HG03432 (cell line): ENCODE measurements at regions not wholly inside any gene's neighbourhood (a gene's known extent, or its start where the extent isn't known, plus 50 kb on each side); places are given as distances from the start of the nearest gene placed in this dataset.

Experiments used
- ATAC-seq: cut with Tn5 transposase; IDR thresholded peaks from one replicate; pipeline ENCODE4 v1.9.1; 2021; ENCODE audit warnings: mild to moderate bottlenecking, moderate library complexity; ENCODE audit not compliant: unreplicated experiment

DNA sequence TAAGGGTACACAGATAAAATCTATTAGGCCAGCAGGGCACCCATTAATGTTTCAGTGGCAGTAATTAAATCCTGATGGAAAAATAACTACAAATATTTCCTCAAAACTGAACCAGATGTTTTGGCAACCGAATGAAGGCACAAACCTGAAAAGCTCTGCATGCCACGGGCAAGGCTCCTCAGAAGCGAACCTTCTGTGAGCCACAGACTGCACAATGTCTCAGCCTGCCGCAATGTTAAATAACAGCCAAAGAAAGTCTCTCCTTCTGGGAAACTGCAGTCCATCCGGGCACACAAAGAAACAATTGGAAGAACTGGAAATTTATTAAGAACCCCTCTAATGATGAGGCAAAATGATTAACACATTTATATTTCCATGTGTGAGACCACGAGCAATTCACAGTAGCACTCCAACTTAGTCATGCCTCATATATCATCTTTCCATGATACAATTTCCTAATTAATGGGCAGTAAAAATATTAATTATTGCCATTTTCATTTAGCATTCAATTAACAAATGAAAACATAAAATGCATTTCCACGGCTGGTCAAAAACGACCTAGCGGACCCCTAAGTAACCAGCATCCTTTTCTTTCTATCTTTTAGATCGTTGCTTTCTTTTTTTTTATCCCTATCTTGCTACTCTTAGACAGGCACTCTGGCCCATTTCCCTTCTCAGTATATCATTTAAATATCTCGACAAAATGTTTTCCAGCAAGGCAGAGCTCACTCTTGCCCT, 237.5 kb downstream of the EPHA4 start:
- ATAC-seq: no peak

DNA sequence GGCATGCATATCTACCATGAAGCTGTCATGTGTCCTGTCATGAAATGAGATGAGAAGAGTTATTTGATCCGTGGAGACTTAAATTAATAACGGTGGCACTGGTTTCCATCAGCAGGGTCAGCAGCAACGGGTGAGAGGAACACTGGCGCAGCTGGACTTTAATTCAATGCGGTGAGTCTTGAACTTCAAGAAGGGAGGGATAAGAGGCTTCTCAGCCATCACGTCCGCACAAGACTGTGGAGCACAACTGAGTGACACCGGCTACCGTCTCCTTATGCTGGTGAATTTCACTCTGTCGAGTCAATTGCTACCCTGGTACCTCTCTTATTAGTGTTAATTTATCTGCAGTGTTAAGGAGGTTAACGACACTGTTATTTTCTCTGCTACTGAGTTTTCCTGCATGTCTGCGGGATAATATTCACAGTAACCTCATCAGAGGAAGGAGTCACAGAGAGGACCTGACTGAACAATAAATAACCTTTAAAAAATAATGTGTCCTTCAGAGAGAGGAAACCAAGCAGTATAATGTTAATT, 236.8 kb downstream of the EPHA4 start:
- no peak for ATAC-seq

DNA sequence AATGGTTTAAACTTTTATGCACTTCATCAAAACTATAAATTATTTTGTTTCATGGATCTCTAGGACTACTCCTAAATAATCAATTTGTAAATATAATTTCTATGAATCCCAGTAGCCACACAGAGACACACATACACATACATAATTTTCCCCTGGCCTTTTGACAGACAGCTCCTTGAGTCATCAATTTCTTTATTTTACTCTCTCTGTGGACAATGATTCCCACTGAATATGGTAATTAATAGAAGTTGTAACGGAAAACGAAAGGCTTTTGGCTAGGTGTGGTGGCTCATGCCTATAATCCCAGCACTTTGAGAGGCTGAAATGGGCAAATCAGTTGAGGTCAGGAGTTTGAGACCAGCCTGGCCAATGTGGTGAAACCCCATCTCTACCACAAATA, 235.1 kb downstream of the EPHA4 start:
- no peak for ATAC-seq

DNA sequence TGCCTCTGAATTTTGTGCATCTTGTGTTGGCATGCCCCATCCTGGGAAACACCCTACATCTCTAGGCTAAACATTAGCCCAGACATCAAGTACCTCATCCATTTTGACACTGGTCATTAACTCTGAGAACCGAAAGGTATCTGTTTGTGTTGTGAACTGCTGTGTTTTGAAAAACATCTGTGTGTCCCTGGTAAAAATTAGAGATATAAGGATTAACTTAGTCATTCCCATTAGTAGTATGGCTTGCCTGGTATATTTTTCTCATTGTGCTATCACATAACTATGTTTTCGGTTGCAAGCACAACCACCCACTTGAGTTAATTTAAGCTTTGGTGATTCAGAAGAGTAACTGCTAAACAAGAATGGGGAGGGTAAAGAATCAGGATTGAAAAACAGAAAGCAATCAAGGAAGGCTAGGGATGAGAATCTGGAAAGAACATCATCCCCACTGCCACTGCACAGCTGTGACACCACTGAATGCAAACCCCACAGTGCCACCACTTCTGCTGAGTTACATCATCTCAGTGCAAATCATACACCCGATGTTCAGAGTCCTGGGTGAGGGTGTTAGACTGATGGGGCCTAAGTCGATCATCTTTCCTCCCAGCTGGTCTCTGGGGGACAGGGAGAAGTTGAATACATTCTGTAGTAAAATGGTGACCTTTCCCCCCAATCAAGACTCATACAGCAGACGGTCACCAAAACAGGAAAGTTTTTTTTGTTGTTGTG, 234.0 kb downstream of the EPHA4 start:
- peak; percentile 84 for ATAC-seq

DNA sequence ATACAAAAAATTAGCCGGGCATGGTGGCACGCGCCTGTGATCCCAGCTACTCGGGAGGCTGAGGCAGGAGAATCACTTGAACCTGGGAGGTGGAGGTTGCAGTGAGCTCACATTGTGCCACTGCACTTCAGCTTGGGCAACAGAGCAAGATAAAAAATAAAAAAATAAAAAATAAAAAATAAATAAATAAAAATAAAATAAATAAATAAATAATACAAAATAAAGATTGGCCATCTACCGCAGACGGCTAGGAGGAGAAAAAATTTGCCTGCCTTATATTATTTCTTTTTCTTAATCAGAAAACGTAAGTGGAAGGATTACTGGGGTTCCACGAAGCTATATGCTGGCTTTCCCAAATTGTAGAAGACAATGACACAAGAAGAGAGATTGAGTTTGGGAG, 229.7 kb downstream of the EPHA4 start:
- no peak for ATAC-seq

DNA sequence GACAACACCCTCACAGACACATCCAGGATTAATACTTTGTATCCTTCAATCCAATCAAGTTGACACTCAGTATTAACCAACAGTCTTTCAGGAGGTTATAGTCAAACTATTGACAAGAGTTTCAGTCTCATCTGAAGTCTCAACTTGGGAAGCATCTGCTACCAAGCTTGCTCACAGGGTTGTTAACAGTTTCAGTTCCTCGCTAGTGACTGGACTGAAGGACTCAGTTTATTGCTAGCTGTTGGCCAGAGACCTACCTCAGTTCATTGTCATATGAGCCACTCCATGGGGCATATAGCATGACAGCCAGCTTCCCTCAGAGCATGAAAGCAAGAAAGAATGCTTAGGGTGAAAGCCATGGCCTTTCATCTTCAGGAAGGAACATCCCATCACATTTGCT, 228.6 kb downstream of the EPHA4 start:
- peak; percentile 53 for ATAC-seq

DNA sequence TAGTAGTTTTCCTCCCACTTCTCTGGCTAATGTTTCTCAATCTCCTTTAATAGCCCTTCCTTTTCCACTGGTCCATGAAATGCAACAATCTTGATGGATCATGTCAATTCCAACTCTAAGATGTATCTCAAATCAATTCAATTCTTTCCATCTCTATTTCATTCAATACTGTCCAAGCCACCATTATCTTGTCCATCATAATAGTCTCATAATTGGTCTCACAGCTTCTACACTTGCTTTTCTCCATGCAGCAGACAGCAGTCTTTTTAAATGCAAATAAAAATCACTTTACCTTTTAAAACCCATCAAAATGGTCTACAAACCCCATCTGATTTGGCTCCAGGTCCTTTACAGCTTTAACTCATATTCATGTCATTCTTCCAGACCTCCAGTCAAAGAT, 226.6 kb downstream of the EPHA4 start:
- ATAC-seq: no peak

DNA sequence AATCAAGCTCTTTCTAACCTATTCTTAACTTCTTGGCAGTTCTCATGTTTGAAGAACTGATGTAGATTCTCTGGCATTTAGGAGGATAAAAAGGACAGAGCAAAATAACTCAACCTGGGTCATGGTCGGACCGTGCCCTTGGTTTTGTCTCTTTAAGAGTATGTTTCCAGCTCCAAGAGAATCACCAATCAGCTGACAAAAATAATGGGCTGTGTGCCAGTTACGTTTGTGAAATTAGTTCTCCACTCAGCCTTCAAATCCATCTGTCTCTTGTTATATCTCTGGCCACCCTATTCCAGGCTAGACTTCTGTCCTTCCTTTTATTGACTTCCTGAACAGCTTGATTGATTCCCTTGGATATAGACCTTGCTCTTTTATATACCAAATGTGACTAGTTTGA, 225.7 kb downstream of the EPHA4 start:
- no peak for ATAC-seq

DNA sequence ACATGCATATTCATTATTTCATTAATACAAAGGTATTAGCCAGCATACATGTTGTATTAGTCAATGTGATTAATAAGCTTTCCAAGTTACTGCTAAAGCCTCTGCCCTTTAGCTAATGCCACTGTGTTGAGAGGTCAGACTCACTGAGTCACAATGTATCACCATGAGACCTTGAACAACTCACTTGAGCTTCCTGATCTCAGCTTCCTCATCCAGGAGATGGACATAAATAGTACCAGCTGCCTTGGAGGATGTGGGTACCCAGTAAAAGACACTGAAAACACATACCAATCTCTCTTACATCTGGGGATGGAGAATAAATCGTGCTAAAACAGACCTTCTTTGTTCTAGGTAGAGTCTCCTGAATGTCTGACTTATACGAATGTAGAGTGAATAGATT, 224.6 kb downstream of the EPHA4 start:
- no peak for ATAC-seq

DNA sequence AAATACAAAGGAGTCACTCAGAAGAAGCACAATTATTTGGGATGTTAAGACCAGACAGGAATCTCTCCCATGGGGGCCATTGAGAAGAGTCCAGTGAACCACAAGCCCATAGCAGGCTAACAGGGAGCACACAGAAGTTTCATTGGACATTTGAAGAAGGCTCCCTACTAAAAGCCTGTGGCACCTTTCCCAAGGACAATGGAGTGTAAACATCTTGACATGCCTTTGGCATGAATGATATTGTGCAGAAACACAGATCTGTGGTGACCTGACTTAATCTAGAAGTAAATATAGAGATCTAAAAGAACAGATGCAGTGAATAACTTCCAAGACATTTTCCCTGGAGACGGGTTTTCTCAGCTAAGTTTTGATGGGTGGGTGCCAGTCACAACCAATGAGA, 221.5 kb downstream of the EPHA4 start:
- no peak for ATAC-seq

DNA sequence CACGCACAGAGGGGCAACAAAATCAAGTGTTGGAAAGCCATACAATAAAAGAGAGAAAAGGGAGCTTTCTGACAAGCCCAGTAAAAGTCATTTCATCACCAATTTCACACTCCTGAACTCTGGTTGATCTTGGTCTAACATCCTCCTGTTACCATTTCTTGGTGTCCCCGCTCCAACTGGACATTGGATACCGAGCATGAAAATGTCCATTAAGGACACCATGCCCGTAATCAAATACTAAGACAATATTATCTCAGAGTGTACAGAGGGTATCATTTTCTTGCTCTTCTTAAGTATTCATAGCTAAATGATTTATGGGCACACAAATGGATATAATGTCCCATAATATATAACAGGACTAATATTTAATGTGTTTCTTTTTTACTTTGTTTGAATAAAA, 218.9 kb downstream of the EPHA4 start:
- no peak for ATAC-seq

DNA sequence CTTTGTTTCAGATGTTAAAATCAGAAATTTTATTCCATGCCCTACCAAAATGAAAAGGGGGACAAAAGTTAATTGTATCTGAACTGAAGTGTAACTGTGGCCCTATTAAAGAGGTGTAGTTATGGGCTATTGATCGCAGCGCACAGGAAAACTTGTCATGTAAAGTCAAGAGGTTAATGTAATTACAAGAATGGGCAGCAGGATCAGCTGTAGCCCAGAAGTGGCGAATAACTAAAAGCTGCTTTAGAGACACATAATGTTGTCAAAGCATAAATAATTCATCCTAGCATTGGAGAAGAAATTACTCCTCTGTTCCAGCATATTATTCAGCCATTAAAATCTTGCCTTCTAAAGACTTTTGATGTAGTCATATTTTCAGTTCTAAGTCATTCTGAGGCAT, 211.8 kb downstream of the EPHA4 start:
- ATAC-seq: no peak

DNA sequence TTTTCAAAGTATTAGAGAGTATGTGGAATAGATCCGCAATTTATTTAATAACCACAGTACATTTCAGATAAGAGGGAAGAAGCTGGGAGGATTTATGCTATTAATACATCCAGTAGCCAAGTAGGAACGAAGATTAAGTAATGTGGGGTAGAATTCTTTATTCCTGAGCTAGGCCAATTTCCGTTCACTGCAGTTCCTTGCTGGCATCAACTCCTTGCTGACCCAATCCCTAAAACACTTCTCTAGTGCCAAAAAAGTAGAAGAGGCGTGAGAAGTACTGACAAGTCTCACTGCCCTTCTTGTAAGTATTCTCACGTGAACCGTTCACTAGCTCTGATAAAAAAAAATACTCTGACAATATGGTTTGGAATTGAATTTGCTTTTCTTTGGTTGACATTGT, 211.4 kb downstream of the EPHA4 start:
- no peak for ATAC-seq

DNA sequence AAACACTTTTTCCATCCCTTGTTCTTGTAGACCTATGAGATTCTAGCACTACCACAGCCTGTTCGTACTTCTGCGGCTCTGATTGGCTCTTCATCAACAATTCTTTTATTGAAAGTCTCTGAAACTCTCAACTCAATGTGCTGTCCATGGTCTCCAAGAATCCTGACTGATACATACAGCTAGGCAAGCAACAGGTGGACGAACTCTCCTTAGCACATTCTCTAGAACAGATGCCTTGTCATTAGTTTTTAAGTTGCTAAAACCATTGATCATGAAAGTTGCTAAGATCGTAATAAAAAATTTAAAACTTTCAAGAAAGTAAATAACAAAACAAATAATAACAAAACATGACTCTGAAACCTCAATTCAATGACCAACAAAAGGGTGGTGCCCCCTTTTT, 210.5 kb downstream of the EPHA4 start:
- ATAC-seq: no peak

DNA sequence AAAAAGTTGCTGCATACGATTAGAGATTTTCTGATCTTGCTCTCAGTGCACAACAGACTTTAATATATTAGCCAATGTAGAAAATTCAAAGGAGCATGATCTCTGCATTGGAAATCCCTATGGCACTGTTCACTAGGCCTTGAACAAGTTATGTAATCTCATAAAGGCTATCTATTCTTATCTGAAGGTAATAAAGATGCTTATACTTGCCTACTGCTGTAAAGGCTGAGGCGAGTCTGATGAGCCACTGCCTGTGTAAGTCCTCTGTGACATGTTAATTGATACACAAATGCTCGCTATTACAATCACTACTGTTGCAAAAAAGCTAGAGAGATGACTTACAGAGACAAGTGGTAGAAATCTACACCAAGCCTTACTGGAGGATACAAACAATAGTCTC, 207.4 kb downstream of the EPHA4 start:
- no peak for ATAC-seq
